ENCODE measurements at regions not wholly inside any gene's neighbourhood (a gene's known extent, or its start where the extent isn't known, plus 50 kb on each side); places are given as distances from the start of the nearest gene placed in this dataset.
A peak's percentile ranks its signal among the peaks of the same experiment; 100 is the strongest.

- 85 to 88% methylated on average over 3 to 4 of the region's 4 CpGs for WGBS, 2 donors (ENCODE audit: low coverage in 1 of 2)
- DNase-seq = no peak
- in situ Hi-C loops (cut with MboI; ENCODE audit: low pct_ligation_motif_present in 1 of 4, low pct_unique_long_range_greater_than_20kb in 1 of 4, low sequenced_read_pairs in 3 of 4) (no loop called here), intact Hi-C loops (cut with DNase I; ENCODE audit: low total_unique reads) (no loop called here)
- H3K4me1 ChIP-seq = peaks cover 0 to 9% (median 3%) of the 10 kb centered on the region in 4 donors
- H3K27me3 ChIP-seq = peaks cover 4% of the 10 kb centered on the region
- TF ChIP-seq POLR2A (IDR thresholded peaks at IDR 0.05) = no peak
- TF ChIP-seq, protein P1, sequence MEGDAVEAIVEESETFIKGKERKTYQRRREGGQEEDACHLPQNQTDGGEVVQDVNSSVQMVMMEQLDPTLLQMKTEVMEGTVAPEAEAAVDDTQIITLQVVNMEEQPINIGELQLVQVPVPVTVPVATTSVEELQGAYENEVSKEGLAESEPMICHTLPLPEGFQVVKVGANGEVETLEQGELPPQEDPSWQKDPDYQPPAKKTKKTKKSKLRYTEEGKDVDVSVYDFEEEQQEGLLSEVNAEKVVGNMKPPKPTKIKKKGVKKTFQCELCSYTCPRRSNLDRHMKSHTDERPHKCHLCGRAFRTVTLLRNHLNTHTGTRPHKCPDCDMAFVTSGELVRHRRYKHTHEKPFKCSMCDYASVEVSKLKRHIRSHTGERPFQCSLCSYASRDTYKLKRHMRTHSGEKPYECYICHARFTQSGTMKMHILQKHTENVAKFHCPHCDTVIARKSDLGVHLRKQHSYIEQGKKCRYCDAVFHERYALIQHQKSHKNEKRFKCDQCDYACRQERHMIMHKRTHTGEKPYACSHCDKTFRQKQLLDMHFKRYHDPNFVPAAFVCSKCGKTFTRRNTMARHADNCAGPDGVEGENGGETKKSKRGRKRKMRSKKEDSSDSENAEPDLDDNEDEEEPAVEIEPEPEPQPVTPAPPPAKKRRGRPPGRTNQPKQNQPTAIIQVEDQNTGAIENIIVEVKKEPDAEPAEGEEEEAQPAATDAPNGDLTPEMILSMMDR (IDR thresholded peaks at IDR 0.05) = no peak
- TF ChIP-seq EP300 (IDR thresholded peaks at IDR 0.05; ENCODE audit: low read depth) = no peak
- no peak for TF ChIP-seq POLR2AphosphoS5 (IDR thresholded peaks at IDR 0.05)
- no peaks in the 10 kb centered on the region for H3K9me3 ChIP-seq
- H3K4me3 ChIP-seq = no peak overlapping the region
- H3K36me3 ChIP-seq = no peaks in the 10 kb centered on the region
- H3K27ac ChIP-seq = peak overlapping the region in 3 of 4 donors; percentile 30 to 66 (median 63)
Observed at GRCh38 chr4:174119051-174119450, 164.4 kb downstream of the FBXO8 start.

DNA sequence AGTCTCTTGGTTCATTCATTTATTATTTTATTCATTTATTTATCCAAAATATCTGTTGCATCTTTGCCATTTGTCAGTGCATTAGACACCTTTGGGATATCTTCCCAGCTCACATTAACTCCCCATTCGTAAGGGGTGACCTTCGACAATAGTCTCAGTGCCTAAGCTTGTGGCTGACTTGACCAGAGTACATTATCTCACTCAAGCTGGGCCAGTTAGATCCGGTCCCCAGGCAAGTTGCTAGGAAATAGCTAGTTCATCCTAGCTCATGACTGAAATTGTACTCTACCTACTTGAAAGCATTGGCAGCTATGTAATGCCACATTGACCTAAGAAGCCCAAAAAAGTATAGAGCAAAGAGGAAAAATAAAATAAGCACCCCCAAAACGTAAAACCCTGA, 165.3 kb downstream of the FBXO8 start:
- H3K27ac ChIP-seq = peak overlapping the region in 1 of 4 donors; percentile 63

GRCh38 chr4:174117445-174117844, 166.0 kb downstream of the FBXO8 start:
- intact Hi-C loops (cut with DNase I; ENCODE audit: low total_unique reads) = no loop called here
- Histone ChIP-seq H3K4me3 (no peak overlapping the region), H3K27me3 (peaks cover 4% of the 10 kb centered on the region), H3K9me3 (no peaks in the 10 kb centered on the region), H3K36me3 (no peaks in the 10 kb centered on the region), H3K4me1 (peaks cover 0 to 7% (median 3%) of the 10 kb centered on the region in 4 donors), H3K27ac (no peak overlapping the region)
- TF ChIP-seq EP300 (IDR thresholded peaks at IDR 0.05; ENCODE audit: low read depth) (no peak), POLR2AphosphoS5 (IDR thresholded peaks at IDR 0.05) (no peak), POLR2A (IDR thresholded peaks at IDR 0.05) (no peak)
- TF ChIP-seq, protein P1 (IDR thresholded peaks at IDR 0.05) = no peak
- DNase-seq = no peak
- in situ Hi-C loops (cut with MboI; ENCODE audit: low pct_ligation_motif_present in 1 of 4, low pct_unique_long_range_greater_than_20kb in 1 of 4, low sequenced_read_pairs in 3 of 4) = no loop called here
- 72 to 86% methylated on average over 3 to 8 of the region's 8 CpGs for WGBS, 2 donors (ENCODE audit: low coverage in 1 of 2)

More for the DNA sequence above, 165.3 kb downstream of the FBXO8 start:
- DNase-seq = no peak
- H3K9me3 ChIP-seq = no peaks in the 10 kb centered on the region
- peaks cover 0 to 9% (median 3%) of the 10 kb centered on the region in 4 donors for H3K4me1 ChIP-seq
- in situ Hi-C loops (cut with MboI; ENCODE audit: low pct_ligation_motif_present in 1 of 4, low pct_unique_long_range_greater_than_20kb in 1 of 4, low sequenced_read_pairs in 3 of 4) (no loop called here), intact Hi-C loops (cut with DNase I; ENCODE audit: low total_unique reads) (no loop called here)
- 71 to 81% methylated on average over 4 of the region's 4 CpGs for WGBS, 2 donors (ENCODE audit: low coverage in 1 of 2)
- H3K36me3 ChIP-seq = no peaks in the 10 kb centered on the region
- H3K27me3 ChIP-seq = peaks cover 4% of the 10 kb centered on the region
- no peak for TF ChIP-seq POLR2AphosphoS5 (IDR thresholded peaks at IDR 0.05)
- no peak for TF ChIP-seq POLR2A (IDR thresholded peaks at IDR 0.05)
- TF ChIP-seq EP300 (IDR thresholded peaks at IDR 0.05; ENCODE audit: low read depth) = no peak
- TF ChIP-seq, protein P1 (IDR thresholded peaks at IDR 0.05) = no peak
- no peak overlapping the region for H3K4me3 ChIP-seq

DNA sequence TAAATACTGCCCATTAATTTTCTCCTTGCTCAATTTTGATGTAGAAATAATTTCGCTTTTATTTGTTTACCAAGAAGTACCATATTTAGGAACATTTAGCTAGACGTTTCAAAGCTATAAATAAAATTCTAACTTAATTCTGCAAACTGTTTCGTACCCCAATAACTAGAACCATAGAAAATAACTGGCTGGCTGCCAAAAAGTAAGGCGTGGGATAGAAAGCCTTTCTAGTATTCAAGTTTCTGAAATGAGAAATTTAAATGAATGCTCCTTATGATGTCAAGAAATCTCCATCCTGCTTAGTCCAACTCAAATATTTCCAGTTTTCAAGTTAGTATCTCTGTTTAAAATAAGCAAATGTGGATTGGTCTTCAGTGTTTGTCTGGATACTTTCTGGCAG, 167.4 kb downstream of the FBXO8 start:
- H3K27ac ChIP-seq = no peak overlapping the region
- intact Hi-C loops (cut with DNase I; ENCODE audit: low total_unique reads) = no loop called here
- DNase-seq = no peak
- H3K36me3 ChIP-seq = no peaks in the 10 kb centered on the region
- peaks cover 0 to 9% (median 4%) of the 10 kb centered on the region in 4 donors for H3K4me1 ChIP-seq
- H3K27me3 ChIP-seq = peaks cover 4% of the 10 kb centered on the region
- TF ChIP-seq POLR2AphosphoS5 (IDR thresholded peaks at IDR 0.05) (no peak), POLR2A (IDR thresholded peaks at IDR 0.05) (no peak), EP300 (IDR thresholded peaks at IDR 0.05; ENCODE audit: low read depth) (no peak)
- TF ChIP-seq, protein P1 (IDR thresholded peaks at IDR 0.05) = no peak
- no peaks in the 10 kb centered on the region for H3K9me3 ChIP-seq
- H3K4me3 ChIP-seq = no peak overlapping the region
- 62 to 73% methylated on average over 4 of the region's 4 CpGs for WGBS, 2 donors (ENCODE audit: low coverage in 1 of 2)
- in situ Hi-C loops (cut with MboI; ENCODE audit: low pct_ligation_motif_present in 1 of 4, low pct_unique_long_range_greater_than_20kb in 1 of 4, low sequenced_read_pairs in 3 of 4) = no loop called here

All from transverse colon (tissue), 4 donors.